ENCODE measurements at regions not wholly inside any gene's neighbourhood (a gene's known extent, or its start where the extent isn't known, plus 50 kb on each side); places are given as distances from the start of the nearest gene placed in this dataset.
"Not testable (repeated sequence)": the region's sequence is repeated elsewhere in the genome, so short reads cannot be mapped to it uniquely, and the experiment has no call there.

DNA sequence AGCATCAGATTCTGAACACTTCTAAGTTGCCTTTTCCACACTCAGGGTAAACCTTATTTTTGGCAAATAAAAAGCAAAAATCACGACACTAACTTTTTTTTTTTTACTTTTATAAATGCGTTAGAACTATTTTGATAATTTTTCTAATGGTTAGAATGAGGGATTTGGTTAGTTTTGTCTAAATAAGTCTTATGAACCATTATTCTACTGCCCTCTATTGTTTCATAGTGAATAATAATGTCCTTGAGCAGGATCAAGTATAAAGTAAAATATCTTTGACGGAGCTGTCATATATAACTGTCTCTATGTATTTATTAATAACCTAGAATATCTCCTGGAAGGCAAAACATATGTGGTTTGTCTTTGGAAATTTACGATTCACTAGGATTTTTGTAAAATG lies 631.8 kb downstream of the GABRG2 start:
- intact Hi-C loops (cut with DNase I) = no loop called here

DNA sequence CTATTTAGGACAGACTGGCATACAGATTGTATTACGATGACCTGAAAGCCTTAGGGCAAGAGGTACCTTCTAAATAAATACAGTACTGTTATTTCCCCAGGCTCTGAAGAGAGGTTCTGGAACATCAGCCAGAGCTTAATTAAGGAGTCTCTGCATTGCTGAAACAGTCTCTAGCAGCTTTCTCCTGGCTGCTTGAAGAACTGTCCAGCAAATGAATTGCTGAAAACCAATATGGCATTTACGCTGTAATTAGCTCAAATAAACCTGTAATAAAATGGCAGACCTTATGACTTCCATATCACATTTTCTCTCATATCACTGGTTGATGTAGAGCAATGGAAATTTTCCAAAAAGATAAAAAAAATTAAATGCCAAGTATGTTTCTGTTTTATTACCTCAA lies 636.3 kb downstream of the GABRG2 start:
- no peak for DNase-seq (ENCODE audit: low spot score)
- intact Hi-C loops (cut with DNase I) = no loop called here

More for the DNA sequence above, 631.8 kb downstream of the GABRG2 start:
- DNase-seq (ENCODE audit: low spot score) = no peak

- intact Hi-C loops (cut with DNase I) = no loop called here
- no peak for DNase-seq (ENCODE audit: low spot score)
Measured at GRCh38 chr5:162711244-162711643, 643.7 kb downstream of the GABRG2 start.

- intact Hi-C loops (cut with DNase I) = no loop called here
- no peak for DNase-seq (ENCODE audit: low spot score)
Measured at GRCh38 chr5:162719720-162720119, 652.1 kb downstream of the GABRG2 start.

- no peak for DNase-seq (ENCODE audit: low spot score)
- intact Hi-C loops (cut with DNase I) = no loop called here
Measured at GRCh38 chr5:162721125-162721524, 653.6 kb downstream of the GABRG2 start.

- intact Hi-C loops (cut with DNase I) = no loop called here
- DNase-seq (ENCODE audit: low spot score) = no peak
Measured at GRCh38 chr5:162752612-162753011, 684.8 kb upstream of the CCNG1 start.

DNA sequence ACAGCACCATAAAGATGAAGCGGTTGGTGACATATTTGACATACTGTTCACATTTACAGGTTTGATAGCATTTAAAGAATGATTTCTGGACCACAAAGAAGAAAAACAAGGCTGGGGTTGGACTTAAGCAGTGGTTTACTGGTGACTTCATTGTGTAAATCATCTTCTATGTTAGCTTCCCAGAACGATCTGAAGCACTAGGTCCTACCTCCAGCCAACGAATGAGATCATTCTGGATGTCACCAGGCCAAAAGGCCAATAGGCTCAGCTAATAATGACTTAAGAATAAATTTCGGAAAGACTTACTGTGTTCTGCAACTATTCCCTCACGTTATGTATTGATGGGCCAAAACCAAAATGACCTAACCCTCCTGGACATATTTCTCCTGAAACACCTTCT lies 675.3 kb upstream of the CCNG1 start:
- no peak for DNase-seq (ENCODE audit: low spot score)
- intact Hi-C loops (cut with DNase I) = no loop called here

DNA sequence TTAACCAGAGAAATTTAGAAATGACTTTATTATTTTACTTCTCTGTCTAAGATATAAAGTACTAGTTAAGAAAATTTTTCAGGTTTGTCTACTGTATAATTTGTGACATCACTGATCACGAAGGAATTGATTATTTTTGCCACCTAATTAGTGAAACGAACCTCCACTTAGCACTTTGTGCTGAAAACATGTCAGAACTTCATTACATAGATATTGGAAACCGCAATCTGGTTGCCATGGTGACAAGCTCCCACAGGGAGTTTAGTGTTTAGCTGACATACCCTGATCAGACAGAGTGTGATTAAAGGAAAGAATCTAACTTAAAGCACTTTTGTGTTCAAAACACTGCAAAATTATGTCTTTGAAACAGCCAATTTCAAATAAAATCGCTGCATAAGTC lies 668.4 kb upstream of the CCNG1 start:
- DNase-seq (ENCODE audit: low spot score) = no peak
- intact Hi-C loops (cut with DNase I) = no loop called here

DNA sequence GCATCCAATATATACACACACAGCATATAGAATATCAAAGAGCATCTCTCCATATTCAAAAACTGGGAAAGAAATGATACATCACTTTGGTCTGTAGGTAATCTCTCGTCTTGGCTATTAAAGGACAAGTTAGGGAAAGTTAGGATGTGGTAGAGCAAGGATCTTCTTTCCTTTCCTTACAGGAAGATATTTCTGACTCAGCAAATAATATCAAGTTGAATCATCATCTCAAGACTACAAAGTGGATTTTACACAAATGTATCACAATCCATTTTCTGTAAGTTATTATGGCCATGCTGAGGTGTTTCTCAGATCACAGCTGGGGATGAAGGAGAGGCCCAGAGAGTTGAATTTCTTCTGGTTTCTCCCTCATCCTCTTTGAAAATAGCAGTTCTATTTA lies 651.7 kb upstream of the CCNG1 start:
- intact Hi-C loops (cut with DNase I) = no loop called here
- no peak for DNase-seq (ENCODE audit: low spot score)

DNA sequence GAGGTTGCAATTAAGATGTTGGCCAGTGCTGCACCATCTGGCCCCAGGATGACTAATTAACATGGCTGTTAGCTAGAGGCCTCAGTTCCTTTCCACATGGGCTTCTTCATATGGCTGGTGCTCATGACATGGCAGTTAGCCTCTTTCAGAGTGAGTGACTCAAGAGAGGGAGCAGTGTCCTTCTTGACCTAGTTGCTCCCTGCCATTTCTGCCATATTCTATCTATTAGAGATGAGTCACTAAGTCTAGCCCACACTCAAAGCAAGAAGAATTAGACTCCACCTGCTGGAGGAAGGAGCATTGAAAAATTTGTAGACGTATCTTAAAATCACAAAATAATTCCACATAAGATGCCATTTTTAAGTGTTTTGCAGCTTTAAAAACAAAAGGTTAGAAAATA lies 651.2 kb upstream of the CCNG1 start:
- intact Hi-C loops (cut with DNase I) = no loop called here
- DNase-seq (ENCODE audit: low spot score) = no peak

GRCh38 chr5:162796507-162796906 lies 640.9 kb upstream of the CCNG1 start:
- no peak for DNase-seq (ENCODE audit: low spot score)
- intact Hi-C loops (cut with DNase I) = no loop called here

- intact Hi-C loops (cut with DNase I) = no loop called here
- DNase-seq (ENCODE audit: low spot score) = no peak
Measured at GRCh38 chr5:162800301-162800700, 637.1 kb upstream of the CCNG1 start.

- intact Hi-C loops (cut with DNase I) = no loop called here
- no peak for DNase-seq (ENCODE audit: low spot score)
Measured at GRCh38 chr5:162801235-162801634, 636.2 kb upstream of the CCNG1 start.

DNA sequence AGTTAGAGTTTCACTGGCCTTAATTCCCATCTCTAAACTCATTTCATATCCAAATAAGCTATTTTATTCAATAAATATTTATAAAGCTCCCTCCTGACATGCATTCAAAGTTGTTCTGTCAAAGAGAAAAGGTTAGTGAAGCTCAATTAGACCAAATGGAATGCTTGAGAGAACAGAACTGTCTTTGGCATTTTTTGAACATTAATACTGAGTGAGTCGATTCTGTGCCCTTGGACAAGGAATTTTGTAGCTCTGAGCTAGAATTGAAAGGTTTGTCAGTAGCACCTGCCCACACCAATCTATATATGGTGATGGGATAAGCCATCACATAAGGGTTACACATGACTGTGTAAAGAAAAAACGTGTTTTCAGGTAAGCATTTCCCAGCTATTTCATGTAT lies 631.2 kb upstream of the CCNG1 start:
- DNase-seq (ENCODE audit: low spot score) = no peak
- intact Hi-C loops (cut with DNase I) = no loop called here

DNA sequence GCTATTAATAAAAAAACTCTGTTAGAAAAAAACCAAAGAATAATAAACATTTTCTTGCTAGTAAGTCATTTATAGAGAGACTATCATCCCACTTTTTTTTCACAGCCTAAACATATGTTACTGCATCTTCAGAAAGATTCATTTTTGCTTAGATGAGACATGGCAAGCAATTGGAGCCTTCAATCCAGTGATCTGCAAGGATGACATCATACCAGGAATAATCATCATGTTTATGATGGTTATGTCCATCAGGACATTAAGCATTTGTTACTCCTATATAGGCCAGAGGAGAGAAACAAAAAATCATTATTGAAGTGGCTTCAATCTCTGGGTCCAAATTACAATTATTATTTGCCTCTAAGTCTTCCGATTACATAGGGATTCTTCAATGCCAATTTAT lies 626.3 kb upstream of the CCNG1 start:
- no peak for DNase-seq (ENCODE audit: low spot score)
- intact Hi-C loops (cut with DNase I) = loop anchor here in 1 of 2 donors (5.0 kb wide), 1 partner anchor 321 kb away; no protein-coding TSS in a partner anchor

DNA sequence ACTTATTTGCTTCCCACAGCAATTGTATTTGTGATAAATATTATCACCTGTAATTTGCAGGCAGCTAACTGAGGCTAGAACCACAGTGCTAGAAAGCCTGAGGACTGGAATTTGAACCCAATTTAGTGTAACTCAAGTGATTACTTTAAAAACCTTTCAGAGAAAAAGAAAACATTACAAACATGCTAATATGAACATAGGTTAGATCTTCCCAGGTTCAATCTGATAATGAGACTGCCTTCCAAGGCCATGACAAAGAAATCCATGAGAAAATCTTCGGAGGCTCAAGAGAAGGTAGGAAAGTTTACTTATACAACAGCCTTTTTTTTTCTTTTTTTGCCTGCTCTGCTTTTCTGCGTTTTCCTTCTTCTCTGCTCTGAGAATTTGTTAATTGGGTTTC lies 620.6 kb upstream of the CCNG1 start:
- DNase-seq (ENCODE audit: low spot score) = no peak
- intact Hi-C loops (cut with DNase I) = no loop called here

- intact Hi-C loops (cut with DNase I) = no loop called here
Measured at GRCh38 chr5:162817364-162817763, 620.0 kb upstream of the CCNG1 start.

DNA sequence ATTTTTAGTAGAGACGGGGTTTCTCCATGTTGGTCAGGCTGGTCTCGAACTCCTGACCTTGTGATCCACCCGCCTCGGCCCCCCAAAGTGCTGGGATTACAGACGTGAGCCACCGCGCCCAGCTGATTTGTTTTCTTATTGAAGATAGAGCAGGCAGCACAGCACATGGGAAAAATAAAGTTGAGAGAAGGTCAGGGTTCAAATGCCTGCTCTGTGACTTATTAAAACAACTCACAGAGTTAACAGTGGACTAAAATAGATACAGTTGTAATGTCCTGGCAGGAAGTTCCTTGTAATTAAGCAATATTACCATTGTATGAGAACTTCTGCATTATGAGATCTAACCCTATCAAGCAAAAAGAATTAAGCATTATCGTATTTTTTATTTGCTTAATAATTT lies 615.7 kb upstream of the CCNG1 start:
- DNase-seq (ENCODE audit: low spot score); intact Hi-C loops (cut with DNase I): not testable (repeated sequence)

More at GRCh38 chr5:162817364-162817763, 620.0 kb upstream of the CCNG1 start:
- no peak for DNase-seq (ENCODE audit: low spot score)

DNA sequence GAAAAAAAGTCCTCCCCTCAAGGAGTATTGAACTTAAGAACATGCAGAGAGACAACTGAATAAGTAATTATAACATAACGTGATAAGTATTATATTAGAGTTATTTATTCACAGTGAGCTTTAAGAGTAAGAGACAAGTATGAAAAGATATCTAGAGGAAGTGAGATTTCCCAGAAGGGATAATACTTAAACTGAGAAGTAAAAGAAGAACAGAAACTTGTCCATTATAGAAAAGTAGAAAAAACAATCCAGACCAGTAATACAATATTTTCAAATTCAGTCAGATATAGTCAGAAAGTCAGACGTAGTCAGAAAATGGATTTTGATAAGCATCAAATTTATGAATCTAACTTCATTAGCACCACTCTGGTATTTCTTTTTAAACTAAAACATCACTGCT lies 613.0 kb upstream of the CCNG1 start:
- DNase-seq (ENCODE audit: low spot score) = no peak
- intact Hi-C loops (cut with DNase I) = no loop called here

GRCh38 chr5:162837155-162837554 lies 600.2 kb upstream of the CCNG1 start:
- DNase-seq (ENCODE audit: low spot score) = no peak
- intact Hi-C loops (cut with DNase I) = no loop called here

DNA sequence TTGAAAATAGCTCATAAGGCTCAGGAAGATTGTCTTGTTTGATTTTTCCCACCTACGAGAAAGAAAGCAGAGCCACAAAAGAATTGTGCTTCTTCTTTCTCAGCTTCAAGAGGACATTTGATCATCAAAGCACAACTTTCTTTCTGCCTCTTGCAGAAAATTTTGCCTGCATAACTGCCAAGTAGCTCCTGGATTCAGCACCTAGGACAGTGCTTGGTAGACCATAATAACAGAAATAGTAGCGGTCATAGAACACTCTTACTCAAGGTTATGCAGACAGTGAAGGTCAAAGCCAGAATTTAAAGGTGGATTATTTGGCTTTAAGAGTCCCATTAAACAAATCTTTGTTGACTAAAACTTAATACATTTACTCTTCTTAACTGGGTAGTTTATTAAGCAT lies 594.7 kb upstream of the CCNG1 start:
- intact Hi-C loops (cut with DNase I) = no loop called here
- DNase-seq (ENCODE audit: low spot score) = no peak

GRCh38 chr5:162852134-162852533 lies 585.3 kb upstream of the CCNG1 start:
- intact Hi-C loops (cut with DNase I) = no loop called here
- DNase-seq (ENCODE audit: low spot score) = no peak

Measured in posterior vena cava (tissue), 2 donors.